ENCODE measurements at regions not wholly inside any gene's neighbourhood (a gene's known extent, or its start where the extent isn't known, plus 50 kb on each side); places are given as distances from the start of the nearest gene placed in this dataset.

GRCh38 chr7:17467386-17467945 is 169.0 kb downstream of the AHR start:
- TF ChIP-seq, protein P1, sequence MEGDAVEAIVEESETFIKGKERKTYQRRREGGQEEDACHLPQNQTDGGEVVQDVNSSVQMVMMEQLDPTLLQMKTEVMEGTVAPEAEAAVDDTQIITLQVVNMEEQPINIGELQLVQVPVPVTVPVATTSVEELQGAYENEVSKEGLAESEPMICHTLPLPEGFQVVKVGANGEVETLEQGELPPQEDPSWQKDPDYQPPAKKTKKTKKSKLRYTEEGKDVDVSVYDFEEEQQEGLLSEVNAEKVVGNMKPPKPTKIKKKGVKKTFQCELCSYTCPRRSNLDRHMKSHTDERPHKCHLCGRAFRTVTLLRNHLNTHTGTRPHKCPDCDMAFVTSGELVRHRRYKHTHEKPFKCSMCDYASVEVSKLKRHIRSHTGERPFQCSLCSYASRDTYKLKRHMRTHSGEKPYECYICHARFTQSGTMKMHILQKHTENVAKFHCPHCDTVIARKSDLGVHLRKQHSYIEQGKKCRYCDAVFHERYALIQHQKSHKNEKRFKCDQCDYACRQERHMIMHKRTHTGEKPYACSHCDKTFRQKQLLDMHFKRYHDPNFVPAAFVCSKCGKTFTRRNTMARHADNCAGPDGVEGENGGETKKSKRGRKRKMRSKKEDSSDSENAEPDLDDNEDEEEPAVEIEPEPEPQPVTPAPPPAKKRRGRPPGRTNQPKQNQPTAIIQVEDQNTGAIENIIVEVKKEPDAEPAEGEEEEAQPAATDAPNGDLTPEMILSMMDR (IDR thresholded peaks at IDR 0.05; ENCODE audit: insufficient read depth, low read length, poor library complexity, severe bottlenecking) = no peak
- no peak for TF ChIP-seq EZH2phosphoT487 (conservative IDR thresholded peaks at IDR 0.05; ENCODE audit: low read length)
